Effector CD8-positive, alpha-beta T cell (primary cell): ENCODE measurements at regions not wholly inside any gene's neighbourhood (a gene's known extent, or its start where the extent isn't known, plus 50 kb on each side); places are given as distances from the start of the nearest gene placed in this dataset.
"Not testable (repeated sequence)": the region's sequence is repeated elsewhere in the genome, so short reads cannot be mapped to it uniquely, and the experiment has no call there.

Source experiments
- DNase-seq: peaks from one replicate; lab custom pipeline; 2025; lab: John Stamatoyannopoulos, UW

GRCh38 chr2:17362956-17363355, 155.3 kb downstream of the RAD51AP2 start:
- DNase-seq = no peak

GRCh38 chr2:17355608-17356329, 162.5 kb downstream of the RAD51AP2 start:
- DNase-seq = no peak

GRCh38 chr2:17353263-17353662, 165.0 kb downstream of the RAD51AP2 start:
- no peak for DNase-seq

GRCh38 chr2:17342692-17343091, 175.5 kb downstream of the RAD51AP2 start:
- DNase-seq = not testable (repeated sequence)

GRCh38 chr2:17337507-17337906, 180.7 kb downstream of the RAD51AP2 start:
- no peak for DNase-seq

- no peak for DNase-seq
Measured at GRCh38 chr2:17336458-17336857, 181.8 kb downstream of the RAD51AP2 start.

- DNase-seq = no peak
Measured at GRCh38 chr2:17334300-17334699, 183.9 kb downstream of the RAD51AP2 start.

GRCh38 chr2:17331636-17332035, 186.6 kb downstream of the RAD51AP2 start:
- DNase-seq = no peak

- DNase-seq = no peak
Measured at GRCh38 chr2:17328161-17328560, 190.1 kb downstream of the RAD51AP2 start.

GRCh38 chr2:17327649-17328048, 190.6 kb downstream of the RAD51AP2 start:
- no peak for DNase-seq

GRCh38 chr2:17326717-17327116, 191.5 kb downstream of the RAD51AP2 start:
- no peak for DNase-seq

GRCh38 chr2:17323697-17324096, 194.5 kb downstream of the RAD51AP2 start:
- no peak for DNase-seq

GRCh38 chr2:17322461-17322860, 195.8 kb downstream of the RAD51AP2 start:
- no peak for DNase-seq

- DNase-seq = no peak
Measured at GRCh38 chr2:17319090-17319489, 199.2 kb downstream of the RAD51AP2 start.

- no peak for DNase-seq
Measured at GRCh38 chr2:17318013-17318412, 200.2 kb downstream of the RAD51AP2 start.

- no peak for DNase-seq
Measured at GRCh38 chr2:17317439-17317976, 200.7 kb downstream of the RAD51AP2 start.

- DNase-seq = no peak
Measured at GRCh38 chr2:17313261-17313660, 205.0 kb downstream of the RAD51AP2 start.

- no peak for DNase-seq
Measured at GRCh38 chr2:17311771-17312511, 206.3 kb downstream of the RAD51AP2 start.

GRCh38 chr2:17311106-17311619, 207.1 kb downstream of the RAD51AP2 start:
- no peak for DNase-seq

- no peak for DNase-seq
Measured at GRCh38 chr2:17309741-17310339, 208.4 kb downstream of the RAD51AP2 start.

GRCh38 chr2:17309181-17309580, 209.1 kb downstream of the RAD51AP2 start:
- no peak for DNase-seq

- DNase-seq = no peak
Measured at GRCh38 chr2:17306706-17307105, 211.5 kb downstream of the RAD51AP2 start.
